ENCODE measurements at regions not wholly inside any gene's neighbourhood (a gene's known extent, or its start where the extent isn't known, plus 50 kb on each side); places are given as distances from the start of the nearest gene placed in this dataset.
A peak's percentile ranks its signal among the peaks of the same experiment; 100 is the strongest.
"Not testable (repeated sequence)": the region's sequence is repeated elsewhere in the genome, so short reads cannot be mapped to it uniquely, and the experiment has no call there.

DNA sequence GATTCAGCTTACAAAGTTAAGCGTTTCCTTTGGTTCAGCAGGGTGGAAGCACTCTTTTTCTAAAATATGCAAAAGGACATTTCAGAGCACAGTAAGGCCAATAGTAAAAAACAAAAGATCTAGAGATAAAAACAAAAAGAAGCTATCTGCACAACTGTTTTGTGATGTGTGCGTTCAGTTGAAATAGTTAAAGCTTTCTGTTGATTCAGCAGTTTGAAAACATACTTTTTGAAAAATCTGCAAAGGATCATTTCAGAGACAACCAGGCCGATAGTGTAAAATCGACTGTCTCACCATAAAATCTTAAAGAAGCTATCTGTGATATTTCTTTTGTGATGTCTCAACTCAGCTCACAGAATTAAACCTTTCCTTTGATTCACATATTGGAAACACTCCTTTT, 300.0 kb upstream of the ALG10B start:
- DNase-seq = no peak

DNA sequence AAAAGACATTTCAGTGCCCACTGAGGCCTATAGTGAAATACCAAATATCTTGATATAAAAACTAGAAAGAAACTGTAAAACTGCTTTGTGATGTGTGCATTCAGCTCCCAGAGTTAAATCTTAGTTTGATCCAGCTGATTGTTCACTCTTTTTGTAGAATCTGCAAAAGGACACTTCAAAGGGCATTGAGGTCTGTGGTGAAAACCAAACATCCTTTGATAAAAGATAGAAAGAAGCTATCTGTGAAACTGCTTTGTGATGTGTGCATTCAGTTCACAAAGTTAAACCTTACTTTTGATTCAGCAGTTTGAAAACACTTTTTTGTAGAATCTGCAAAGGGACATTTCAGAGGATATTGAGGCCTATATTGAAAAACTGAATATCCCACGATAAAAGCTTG, 290.7 kb upstream of the ALG10B start:
- no peak for DNase-seq

DNA sequence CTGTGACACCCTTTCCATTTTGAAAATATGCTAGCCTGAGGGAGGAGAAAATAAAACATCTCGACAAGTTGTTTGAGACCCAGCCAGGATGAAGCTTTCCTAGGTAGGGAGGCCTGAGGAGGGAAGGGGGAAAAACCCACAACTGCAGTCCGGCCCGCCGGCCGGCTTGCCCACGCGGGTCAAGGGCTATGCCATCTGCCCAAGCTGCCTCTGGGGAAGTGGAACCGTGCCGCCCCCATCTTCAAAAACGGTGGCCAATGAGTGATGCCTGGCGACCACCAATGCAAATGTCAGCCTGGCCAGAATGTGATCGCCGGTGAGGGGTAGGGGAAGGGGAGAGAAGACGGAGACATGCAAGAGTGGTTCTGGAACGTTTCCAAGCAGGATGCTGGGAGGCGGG, 263.5 kb upstream of the ALG10B start:
- DNase-seq = no peak

DNA sequence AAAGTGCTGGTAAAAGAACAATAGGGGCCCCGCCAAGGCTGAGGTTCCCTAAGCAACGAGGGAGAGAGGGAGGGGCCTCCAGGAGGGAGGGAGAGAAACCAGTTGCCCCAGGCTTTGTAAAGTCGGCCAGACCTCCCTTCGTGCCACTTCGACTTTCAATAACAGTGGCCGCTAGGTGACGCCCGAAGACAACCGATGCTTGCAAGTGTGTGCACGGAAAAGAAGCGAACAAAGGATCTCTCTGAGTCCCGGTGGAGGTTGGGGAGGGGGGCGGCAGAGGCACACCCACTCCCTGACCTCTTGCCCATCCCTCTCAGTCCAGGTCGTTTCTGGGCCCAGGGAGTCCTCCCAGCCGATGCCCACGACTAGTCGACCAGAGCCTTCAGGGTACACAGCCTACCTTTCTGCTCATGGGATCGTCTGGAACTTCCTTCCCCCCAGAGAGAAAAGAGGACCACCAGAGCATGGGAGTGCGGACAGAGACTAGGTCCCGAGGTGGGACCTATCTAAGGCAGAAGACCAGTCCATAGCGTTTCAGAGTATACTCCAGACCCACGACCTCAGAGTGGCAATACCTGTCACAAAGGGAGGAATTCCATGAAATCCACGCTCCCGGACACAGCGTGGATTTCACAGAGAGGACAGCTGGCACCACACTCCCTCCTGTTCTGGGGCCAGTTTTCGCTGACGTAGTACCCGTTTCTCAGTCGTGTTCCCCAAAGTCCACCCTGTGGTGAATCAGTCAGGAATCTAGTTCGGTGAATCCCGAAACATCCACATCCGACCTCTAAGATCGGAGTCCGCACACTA, 262.7 kb upstream of the ALG10B start:
- DNase-seq = no peak

DNA sequence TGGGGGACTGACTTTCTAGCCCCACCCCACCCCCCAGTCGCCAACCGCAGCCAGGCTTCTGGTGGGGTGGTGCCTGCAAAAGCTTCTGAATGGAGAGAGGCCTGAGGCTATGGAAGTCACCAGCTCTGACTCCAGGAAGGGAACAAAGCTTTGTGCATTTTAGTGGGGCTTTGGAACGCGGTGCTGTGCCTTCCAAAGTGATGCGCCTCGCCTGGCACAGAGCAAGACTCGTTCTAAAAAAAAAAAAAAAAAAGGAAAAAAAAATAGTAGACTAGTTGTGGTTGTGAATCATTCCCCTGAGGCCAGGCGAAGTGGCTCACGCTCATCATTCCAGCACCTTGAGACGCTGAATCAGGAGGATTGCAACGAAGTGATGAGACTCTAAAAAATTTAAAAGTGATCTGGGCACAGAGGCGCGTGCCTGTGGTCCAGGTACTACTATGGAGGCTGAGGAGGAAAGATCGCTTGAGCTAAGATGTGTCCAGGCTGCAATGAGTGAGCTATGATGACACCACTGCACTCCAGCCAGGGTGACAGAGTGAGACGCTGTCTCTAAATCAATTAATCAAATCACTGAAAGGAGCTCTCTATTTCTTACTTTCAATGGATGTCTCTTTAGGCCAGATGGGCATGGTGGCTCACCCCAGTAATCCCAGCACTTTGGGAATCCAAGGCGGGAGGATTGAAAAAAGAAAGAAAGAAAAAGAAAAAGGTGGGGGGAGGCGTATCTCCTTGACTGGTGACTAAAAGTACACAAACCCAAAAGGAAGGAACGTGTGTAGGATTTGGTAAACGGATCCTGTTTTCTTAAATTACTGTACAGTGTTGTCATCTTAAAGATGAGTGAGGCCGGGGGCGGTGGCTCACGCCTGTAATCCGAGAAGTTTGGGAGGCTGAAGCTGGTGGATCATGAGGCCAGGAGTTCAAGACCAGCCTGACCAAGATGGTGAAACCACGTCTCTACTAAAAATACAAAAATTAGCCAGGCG, 259.6 kb upstream of the ALG10B start:
- DNase-seq = no peak

DNA sequence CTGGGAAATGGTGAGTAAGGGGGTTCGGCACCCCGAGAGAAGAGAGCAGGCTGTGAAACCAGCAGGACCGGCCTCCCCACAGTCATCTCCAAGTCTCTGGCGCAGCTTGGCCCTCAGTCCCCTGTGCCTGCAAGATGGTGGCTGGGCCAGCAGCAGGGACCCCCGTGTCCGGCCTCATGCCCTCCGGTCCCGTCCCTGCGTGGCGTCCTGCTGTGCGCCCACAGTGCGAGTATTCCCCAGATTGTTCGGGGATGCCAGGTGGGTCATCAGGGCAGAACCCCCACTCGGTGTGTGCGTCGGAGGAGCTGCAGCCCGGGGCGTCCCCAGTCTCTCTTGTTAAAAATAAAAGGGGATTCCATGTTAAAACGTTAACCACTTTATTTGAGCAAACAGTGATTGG, 216.9 kb upstream of the ALG10B start:
- DNase-seq = no peak

DNA sequence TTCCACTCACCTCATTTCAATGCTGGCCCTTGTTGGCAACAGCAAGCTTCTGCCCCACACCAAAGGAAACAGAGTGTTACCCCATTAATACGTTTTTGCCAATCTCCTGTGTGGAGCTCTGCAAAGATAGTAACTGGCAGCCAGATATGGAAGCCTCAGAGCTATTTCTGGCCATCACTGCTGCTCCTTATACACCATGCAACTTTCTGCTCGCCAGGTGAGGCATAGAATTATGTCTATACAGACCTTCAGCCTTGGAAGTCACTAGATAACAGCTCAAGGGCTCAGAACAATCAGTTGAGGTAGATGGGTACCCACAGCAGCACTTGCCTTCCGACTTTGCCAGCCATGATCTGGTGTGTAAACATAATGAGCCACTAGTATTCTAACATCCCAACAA, 214.8 kb upstream of the ALG10B start:
- DNase-seq = no peak

DNA sequence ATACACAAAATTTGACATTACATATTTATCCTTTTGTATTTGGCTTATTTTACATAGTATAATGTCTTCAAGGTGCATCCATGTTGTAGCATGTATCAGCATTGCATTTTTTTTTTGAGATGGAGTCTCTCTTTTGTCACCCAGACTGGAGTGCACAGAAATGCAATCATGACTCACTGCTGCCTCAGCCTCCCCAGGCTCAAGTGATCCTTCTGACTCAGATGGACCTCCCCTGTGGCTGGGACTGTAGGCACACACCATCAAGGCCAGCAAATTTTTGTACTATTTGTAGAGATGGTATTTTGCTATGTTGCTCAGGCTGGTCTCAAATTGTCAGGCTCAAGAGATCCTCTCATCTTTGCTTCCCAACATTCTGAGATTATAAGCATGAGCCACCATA, 214.4 kb upstream of the ALG10B start:
- DNase-seq = no peak

DNA sequence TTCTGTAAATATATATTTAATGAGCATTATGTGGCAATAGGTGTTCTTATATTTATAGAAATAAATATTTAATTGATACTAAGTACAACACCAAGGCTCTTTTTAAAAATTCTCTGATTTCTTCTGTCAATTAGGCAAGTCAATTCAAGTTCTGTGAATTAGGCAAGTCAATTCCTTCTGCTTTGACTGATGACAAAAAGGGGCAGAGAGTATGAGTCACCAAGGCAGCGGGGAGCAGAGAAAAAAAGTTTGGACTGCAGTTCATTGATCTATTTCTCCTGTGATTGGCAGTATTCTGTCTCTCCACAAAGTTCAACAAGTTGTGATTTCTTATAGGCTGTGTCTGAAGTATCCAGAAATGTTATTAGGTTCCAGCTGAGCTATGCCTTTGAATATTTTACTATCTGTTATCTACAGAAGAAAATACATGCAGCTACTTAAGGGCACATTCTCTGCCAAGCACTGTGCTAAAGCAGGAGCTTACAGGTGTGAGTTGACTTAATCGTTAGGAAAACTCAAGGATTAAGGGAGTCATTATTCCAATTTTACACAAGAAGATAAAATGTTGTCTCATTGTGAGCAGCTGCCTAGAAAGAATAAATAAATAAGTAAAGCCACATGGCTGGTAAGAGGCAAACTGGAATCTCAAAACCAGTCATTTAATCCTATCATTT, 206.4 kb upstream of the ALG10B start:
- no peak for DNase-seq

DNA sequence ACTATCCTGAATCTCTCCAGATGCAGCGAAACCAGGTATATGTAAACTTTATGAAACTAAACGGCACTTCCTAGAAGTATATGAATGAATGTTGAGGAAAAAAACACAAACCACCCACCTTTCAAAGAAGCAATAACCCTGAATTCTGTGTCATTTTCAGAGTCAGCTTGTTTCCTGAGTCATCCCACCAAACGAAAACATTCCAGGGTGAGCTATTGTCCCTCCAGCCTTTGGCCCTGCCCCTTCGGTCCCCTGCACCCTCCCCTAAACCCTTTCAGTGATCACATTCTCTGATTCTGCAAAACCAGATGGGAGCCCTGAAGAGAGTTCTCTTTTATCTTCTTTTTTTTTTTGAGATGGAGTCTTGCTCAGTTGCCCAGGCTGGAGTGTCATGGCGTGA, 202.6 kb upstream of the ALG10B start:
- DNase-seq = no peak

DNA sequence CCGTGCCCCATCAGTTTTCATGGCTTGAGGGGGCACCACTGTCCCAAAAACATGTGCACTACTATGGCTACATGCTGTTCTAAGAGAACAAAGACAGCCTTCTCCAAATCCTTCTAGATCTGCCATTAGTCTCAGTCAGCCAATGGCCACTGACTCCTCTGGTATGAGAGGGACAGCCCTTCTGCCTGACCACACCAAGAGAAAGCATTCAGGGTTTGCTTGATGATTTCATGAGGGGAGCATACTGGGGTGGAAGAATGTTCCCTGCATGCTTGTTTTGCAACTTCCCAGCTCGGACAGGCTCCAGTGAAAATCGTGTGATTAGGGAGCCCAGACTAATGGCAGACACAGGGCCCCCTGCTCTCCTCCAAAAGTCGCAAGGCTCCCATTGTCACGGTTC, 199.6 kb upstream of the ALG10B start:
- DNase-seq = no peak

DNA sequence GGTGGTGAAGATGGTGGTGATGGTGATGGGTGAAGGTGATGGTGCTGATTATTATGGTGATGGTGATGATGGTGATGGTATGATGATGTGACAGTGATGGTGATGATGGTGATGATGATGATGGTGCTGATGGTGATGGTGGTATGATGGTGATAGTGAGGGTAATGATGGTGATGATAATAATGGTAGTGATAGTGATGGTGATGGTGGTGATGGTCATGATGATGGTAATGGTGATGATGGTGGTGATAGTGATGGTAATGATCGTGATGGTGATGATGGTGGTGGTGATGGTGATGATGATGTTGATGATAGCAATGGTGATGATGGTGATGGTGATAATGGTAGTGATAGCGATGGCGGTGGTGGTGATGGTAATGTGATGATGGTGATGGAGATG, 197.9 kb upstream of the ALG10B start:
- no peak for DNase-seq

DNA sequence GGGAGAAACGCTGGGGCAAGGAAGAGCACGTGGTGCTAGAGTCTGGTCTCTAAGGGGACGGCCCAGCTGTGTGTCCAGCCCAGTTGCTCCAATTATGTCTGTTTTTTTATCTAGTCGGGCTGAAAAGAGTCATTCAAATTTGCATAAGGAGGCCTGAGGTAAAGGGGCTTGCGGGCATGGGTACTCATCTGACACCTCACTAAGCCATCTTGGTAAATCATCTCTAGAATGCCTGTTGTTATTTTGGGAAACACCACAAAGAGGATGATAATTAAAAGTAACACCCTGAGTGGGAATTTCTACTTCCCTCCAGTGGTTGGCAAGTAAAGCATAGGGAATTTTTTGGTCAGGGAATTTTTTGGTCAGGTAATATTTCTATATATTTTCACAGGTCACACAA, 196.1 kb upstream of the ALG10B start:
- no peak for DNase-seq

DNA sequence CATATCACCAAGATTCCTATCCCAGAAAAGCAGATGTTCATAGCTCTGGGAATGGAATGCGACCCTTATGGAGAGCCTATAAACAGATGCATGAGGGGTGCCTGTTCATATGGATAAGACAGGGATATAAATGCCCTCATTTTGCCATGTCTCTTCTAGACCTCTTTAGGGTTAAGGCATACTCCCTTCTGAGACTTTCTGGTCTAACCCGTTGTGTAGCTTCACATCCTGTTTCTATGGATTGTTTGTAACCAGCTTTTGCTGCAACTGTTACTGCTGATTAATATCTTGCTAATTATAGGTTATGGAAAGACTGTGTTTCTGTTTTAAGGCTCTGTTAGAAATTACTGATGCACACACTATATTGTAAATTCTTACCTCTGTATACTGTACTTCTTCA, 193.5 kb upstream of the ALG10B start:
- not testable (repeated sequence) for DNase-seq

DNA sequence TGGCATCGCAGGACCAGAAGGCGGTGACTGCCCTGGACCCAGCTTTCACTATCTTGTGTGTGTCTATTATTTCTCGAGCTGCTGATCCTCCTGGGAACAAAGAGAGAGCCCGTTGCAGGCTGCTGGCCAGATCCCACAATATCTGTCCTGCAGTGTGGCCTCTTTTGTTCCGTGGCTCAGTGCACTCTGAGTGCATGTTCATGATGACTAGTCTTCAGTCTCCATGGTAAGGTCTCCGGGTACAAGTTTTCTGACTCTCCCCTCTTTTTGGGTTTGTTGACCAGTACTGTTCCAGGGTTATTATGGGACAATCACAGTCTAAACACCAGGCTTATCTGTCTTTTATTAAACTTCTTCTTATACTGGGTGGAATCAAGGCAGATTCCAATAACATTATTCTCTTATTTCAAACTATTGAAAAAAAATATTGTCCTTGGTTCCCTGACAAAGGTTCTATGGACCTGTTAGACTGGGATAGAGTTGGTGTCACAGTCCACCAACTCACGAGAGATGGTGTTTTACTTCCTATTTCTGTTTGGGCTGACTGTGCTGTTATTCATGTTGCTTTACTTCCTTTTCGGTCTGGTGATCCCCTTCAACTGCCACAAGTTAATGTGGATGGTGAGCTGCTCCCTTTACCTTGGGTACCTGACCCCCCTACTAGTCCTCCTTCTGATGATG, 192.9 kb upstream of the ALG10B start:
- DNase-seq = no peak

DNA sequence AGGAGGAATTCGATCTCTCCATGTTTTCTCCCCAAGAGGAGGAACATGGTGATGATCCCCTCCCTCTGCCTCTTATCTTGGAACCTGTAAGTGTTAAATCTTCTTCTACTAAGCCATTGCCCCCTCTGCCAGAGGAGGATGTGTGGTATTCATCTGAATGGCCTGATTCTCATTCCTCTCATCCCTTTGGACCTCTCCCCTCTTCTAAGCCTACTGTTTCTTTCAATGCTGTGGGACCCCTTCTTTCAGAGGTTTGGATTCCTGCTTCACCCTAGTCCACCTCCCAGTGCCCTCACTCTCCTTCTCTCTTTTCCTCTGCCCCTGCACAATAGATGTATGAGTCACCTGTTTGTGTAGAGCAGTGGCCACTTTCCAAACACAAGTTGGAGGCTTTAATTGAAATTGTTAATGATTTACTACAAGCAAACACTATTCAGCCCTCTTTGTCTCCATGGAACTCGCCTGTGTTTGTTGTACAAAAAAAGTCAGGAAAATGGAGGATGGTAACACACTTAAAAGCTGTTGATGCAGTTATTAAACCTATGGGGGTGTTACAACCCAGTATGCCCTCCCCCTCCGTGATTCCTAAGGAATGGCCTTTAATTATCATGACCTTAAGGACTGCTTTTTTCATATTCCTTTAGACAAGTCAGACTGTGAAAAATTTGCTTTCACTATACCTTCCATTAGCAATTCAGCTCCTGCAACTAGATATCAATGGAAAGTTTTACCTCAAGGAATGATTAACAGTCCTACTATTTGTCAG, 192.1 kb upstream of the ALG10B start:
- DNase-seq = no peak

DNA sequence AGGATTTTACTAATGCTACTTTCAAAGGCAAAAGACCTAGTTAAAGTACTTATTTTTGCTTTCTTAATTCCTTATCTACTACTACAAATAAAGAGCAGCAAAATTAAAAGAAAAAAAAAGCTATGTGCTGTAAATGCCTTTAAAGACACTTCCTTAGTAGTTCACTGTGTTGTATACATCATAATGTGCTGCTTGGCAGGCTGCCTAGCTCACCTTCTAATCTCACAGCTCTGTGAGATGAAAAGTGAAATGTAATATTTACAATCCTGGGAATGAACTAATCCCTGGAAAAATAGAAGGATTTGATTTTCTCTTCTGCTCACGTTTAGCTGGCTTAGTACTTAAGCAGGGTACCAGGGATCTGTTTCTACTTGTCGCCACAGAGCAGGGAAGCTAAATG, 184.4 kb upstream of the ALG10B start:
- no peak for DNase-seq

DNA sequence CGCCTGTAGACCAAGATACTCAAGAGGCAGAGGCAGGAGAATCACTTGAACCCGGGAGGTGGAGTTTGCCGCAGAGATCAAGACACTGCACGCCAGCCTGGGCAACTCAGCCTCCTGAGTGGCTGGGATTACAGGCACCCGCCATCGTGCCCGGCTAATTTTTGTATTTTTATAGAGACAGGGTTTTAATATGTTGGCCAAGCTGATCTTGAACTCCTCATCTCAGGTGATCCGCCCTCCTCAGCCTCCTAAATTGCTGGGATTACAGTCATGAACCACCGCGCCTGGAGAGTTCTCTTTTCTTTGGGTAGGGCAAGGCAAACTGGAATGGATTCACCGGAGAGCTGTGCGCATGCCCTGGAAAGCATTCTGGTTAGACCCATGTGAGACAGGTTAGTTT, 179.3 kb upstream of the ALG10B start:
- DNase-seq = no peak

DNA sequence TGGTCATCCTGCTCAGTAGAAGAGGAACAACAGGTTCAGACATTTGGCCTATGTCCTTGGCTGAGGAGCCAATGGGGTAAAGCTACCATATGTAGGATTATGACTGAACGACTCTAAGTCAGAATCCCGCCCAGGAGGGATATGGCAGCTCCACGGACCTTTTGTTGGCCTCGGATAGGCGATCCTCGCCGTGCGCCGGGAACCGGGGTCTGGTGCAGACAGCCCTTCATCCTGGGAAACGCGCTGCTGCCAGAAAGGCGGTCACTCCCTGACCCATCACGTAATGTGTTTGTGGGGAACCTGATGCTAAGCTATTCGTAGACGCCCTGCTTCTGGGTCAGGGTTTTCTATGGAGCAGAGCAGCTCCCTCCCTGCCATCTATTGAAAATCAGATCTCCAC, 178.9 kb upstream of the ALG10B start:
- DNase-seq = no peak

DNA sequence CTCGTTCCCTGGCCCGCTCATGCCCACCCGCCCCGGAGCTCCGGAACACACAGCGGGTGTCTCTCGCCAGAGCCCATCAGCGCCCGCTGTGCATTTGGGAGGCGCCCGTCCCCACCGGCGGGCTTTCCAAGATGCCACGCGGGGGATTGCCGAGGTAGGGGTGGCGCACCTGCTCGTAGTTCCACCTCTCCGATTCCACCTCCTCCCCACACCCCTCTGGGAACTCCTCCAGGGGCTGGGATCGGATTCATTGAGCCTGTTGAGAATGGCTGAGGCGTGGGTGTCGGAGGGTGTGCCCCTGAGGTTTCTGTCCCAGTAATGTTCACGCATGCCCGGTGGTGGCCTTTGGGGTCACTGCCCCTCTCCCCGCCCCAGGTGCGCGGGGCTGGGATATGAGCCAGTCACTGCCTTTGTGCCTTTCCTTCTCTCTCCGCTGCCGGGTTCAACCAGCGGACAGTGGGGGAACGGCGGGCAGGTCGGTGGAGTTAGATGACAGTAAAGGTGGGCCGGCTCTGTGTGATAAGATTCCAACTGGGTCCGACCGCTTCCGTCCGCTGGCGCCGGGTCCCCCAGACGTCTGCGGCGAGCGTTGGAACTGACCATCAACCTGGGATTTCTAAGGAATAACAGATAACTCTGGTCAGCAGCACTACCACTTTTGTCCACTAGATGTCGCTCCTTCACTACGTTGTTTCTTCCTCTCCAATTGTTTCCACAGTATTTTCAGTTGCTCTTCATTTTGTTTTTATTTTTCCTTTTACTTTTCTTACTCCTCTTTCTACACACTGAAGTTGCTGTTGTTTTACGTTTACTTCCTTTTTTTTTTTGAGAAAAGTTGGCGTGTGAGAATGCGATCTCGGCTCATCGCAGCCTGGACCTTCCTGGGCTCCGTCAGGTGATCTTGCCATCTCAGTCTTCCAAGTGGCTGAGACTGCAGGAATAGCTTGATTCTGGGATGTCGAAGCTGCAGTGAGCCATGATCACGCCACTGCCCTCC, 178.1 kb upstream of the ALG10B start:
- peak in 2 of 4 experiments; percentile 5 to 45 for DNase-seq

DNA sequence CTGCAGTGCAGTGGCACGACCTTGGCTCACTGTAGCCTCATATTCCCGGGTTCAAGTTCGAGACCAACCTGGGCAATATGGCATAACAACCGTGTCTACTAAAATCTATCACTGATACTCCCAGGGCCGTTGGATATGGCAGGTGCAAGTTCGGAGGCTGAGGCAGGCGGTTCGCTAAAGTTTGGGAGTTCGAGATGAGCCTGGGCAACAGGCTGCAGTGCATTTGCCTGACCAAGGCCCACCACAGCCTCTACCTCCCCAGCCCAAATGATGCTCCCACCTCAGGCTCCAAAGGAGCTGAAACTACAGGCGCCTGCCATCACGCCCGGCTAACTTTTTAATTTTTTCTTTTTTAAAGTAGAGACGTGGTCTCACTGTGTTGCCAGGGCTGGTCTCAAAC, 177.1 kb upstream of the ALG10B start:
- no peak for DNase-seq

Data from activated naive CD4-positive, alpha-beta T cell (primary cell).